ENCODE measurements at regions not wholly inside any gene's neighbourhood (a gene's known extent, or its start where the extent isn't known, plus 50 kb on each side); places are given as distances from the start of the nearest gene placed in this dataset.

- TF ChIP-seq EZH2 (IDR thresholded peaks at IDR 0.05; ENCODE audit: low read depth, unreplicated experiment) (no peak), REST (IDR thresholded peaks at IDR 0.05; ENCODE audit: unreplicated experiment) (no peak)
Measured at GRCh38 chr16:61182391-61182790, 853.8 kb downstream of the CDH8 start (continued).

- Histone ChIP-seq H3F3A (replicated peaks; ENCODE audit: low read depth) (no peaks in the 10 kb centered on the region), H2AFZ (no peak overlapping the region; the same call in 1 of the 2 replicates), H3K9me2 (ENCODE audit: insufficient read depth) (no peaks in the 10 kb centered on the region), H3K27me3 (ENCODE audit: insufficient read depth) (no peaks in the 10 kb centered on the region), H3K27ac (ENCODE audit: low read depth) (no peak overlapping the region), H3K36me3 (ENCODE audit: insufficient read depth) (no peaks in the 10 kb centered on the region), H3K4me2 (no peak overlapping the region), H3K79me2 (replicated peaks; ENCODE audit: insufficient read depth) (no peaks in the 10 kb centered on the region), H4K20me1 (replicated peaks; ENCODE audit: insufficient read depth) (no peaks in the 10 kb centered on the region), H3K4me1 (ENCODE audit: insufficient read depth) (no peaks in the 10 kb centered on the region), H3K4me3 (no peak overlapping the region)
- no peak overlapping the region for H3K27ac Mint-ChIP-seq
- no peak for DNase-seq (ENCODE audit: low spot score)
- H3K4me1 Mint-ChIP-seq: peaks cover 9% of the 10 kb centered on the region; the same call in 2 of the 3 replicates
- no peaks in the 10 kb centered on the region for H3K9me3 Mint-ChIP-seq
- no peaks in the 10 kb centered on the region for H3K36me3 Mint-ChIP-seq (ENCODE audit: low read depth)
- no peak overlapping the region for H3K4me3 Mint-ChIP-seq
- no peak for ATAC-seq
- H3K27me3 Mint-ChIP-seq (ENCODE audit: insufficient read depth, low read depth, poor library complexity): peaks cover 2% of the 10 kb centered on the region
- no peak for TF ChIP-seq ZNF114 (CRISPR knock-in tag; IDR thresholded peaks at IDR 0.05)
- no peak for TF ChIP-seq CTCF (conservative IDR thresholded peaks at IDR 0.05; ENCODE audit: low read depth in 2 of 2)
- TF ChIP-seq JUNB (IDR thresholded peaks at IDR 0.05; ENCODE audit: unreplicated experiment): no peak
- no peak for TF ChIP-seq EZH2phosphoT487 (IDR thresholded peaks at IDR 0.05; ENCODE audit: unreplicated experiment)
- no peak for TF ChIP-seq CREB1 (CRISPR knock-in tag; IDR thresholded peaks at IDR 0.05; ENCODE audit: low read depth)
- no peak for TF ChIP-seq POLR2AphosphoS5 (IDR thresholded peaks at IDR 0.05; ENCODE audit: low read depth)
- TF ChIP-seq ETS1 (IDR thresholded peaks at IDR 0.05): no peak
- no peak for TF ChIP-seq ZNF331 (CRISPR knock-in tag; IDR thresholded peaks at IDR 0.05; ENCODE audit: low read depth)
- TF ChIP-seq EZH2 (IDR thresholded peaks at IDR 0.05; ENCODE audit: low read depth, unreplicated experiment): no peak
- no peak for TF ChIP-seq NANOG (IDR thresholded peaks at IDR 0.05; ENCODE audit: borderline replicate concordance)
- no peak for TF ChIP-seq STAT1 (IDR thresholded peaks at IDR 0.05; ENCODE audit: unreplicated experiment)
- no peak for TF ChIP-seq REST (IDR thresholded peaks at IDR 0.05; ENCODE audit: unreplicated experiment)
Measured at GRCh38 chr16:61181982-61182381, 854.3 kb downstream of the CDH8 start.
